GM19372 (cell line): ENCODE measurements at regions not wholly inside any gene's neighbourhood (a gene's known extent, or its start where the extent isn't known, plus 50 kb on each side); places are given as distances from the start of the nearest gene placed in this dataset.

ENCODE experiments used
- ATAC-seq: cut with Tn5 transposase; IDR thresholded peaks from one replicate; pipeline ENCODE4 v1.9.1; 2021; ENCODE audit warnings: mild to moderate bottlenecking, low read depth, moderate library complexity; ENCODE audit not compliant: unreplicated experiment

GRCh38 chr18:6465281-6465680, 50.6 kb upstream of the L3MBTL4 start:
- no peak for ATAC-seq

DNA sequence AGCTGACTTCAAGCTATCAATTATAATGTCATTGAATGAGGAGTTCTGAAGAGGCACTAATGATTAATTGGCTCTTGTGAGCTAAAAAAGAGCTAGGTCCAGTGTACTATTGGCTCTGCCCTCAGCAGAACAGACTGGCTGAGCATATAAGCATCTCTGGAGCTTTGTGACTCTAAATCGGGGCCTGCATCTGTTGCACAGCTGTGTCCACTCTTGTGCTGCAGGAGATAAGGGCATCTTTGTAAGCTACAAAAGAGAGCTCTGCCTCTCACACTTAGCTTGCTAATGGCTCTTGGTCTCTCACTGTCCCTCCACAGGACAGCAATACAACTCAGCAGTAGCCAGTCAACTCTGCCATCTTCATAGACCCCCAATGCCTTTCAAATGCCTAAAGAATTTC, 61.5 kb upstream of the L3MBTL4 start:
- no peak for ATAC-seq

DNA sequence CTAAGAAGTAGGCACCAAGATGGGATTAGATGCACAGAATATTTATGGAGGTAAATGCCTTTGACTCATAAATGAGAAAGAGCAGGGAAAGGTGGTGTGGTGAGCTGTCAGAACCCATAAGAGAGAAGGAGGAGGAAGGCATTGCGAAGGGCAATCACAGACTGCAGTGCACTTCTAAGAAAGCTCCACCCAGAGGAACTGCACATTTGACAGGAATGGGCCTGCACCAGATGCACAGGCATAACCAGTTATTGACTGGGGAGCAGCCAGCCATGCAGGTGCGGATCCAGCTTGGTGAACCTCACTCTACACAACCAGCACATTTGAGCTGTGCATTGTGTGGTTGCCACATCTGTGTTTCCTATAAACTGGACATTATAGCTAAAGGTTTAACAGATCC, 62.2 kb upstream of the L3MBTL4 start:
- ATAC-seq = no peak

- ATAC-seq = no peak
Measured at GRCh38 chr18:6478121-6478520, 63.4 kb upstream of the L3MBTL4 start.

- ATAC-seq = no peak
Measured at GRCh38 chr18:6479699-6480098, 65.0 kb upstream of the L3MBTL4 start.

DNA sequence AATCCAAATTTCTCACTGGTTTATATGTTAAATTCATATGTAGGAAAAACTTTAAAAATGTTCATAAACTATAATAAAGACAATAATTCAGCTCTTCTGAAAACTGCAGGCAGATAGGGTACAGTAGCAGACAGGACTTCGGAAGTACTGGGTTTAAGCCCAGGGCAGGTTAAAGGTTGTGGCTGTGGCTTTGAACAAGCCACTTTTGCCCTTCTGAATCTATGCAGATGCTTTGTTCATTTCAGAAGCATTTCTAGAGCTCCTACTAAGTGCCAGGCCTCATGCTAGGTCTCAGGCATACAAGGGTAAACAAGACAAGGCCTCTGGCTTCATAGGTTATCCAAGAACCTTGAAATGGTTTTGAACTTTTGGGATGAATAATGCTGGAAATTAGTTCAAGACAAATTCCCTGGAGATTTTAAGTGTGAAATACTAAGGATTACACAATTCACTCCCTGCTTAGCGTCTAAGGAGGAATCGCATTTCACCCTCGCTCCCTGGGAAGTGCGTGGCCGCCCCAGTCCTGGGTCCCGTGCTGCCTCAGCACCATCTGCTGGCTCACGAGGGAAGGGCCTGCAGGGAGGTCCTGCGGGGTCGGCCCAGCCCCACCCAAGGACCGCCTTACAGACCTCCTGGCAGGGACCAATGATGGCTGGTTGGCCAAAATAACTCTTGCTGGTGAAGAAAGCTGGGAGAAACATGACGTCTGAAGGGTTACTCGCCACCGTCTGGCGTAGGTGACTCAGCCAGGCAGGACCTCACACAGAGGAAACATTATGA, 67.7 kb upstream of the L3MBTL4 start:
- ATAC-seq = no peak

DNA sequence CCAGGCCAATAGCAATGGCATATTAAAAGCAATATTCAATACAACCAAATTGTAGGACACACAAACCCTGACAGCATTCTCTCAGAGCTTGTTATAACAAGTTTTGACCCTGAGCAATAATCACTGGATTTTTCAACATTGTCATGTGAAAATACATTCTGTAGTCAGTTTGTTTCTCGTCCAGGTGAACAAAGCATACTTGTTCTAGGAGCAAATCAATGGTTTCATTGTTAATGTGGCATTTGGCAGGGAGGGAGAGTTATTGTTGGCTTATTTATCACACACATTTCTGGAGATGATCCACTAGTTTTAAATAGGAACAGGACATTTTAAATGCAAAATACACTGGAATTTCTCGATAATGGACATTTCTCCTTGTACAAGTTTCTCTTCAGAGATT, 69.9 kb upstream of the L3MBTL4 start:
- ATAC-seq = no peak

- no peak for ATAC-seq
Measured at GRCh38 chr18:6486313-6486712, 71.6 kb upstream of the L3MBTL4 start.

- no peak for ATAC-seq
Measured at GRCh38 chr18:6486764-6487426, 72.2 kb upstream of the L3MBTL4 start.

- no peak for ATAC-seq
Measured at GRCh38 chr18:6487968-6488367, 73.3 kb upstream of the L3MBTL4 start.

- ATAC-seq = no peak
Measured at GRCh38 chr18:6488956-6489355, 74.2 kb upstream of the L3MBTL4 start.

- ATAC-seq = no peak
Measured at GRCh38 chr18:6489977-6490376, 75.3 kb upstream of the L3MBTL4 start.

DNA sequence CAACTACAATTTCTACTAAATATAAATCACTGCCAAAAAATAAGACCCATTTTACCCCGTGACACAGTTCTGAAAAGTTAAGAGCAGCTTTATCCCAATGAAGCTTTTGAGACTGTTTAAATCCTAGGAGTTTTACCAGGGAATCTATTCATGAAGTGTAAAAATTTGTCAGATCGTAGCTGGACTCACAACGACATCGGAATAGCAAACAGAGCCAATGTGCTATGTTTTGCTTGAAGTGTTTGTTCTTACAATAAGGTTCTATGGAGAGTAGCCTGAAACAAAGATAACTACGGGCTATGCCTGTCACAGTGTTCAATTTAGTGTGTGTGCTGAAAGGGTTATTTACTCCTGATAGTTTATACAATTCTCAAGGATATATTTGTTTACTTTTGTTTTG, 78.5 kb upstream of the L3MBTL4 start:
- no peak for ATAC-seq

DNA sequence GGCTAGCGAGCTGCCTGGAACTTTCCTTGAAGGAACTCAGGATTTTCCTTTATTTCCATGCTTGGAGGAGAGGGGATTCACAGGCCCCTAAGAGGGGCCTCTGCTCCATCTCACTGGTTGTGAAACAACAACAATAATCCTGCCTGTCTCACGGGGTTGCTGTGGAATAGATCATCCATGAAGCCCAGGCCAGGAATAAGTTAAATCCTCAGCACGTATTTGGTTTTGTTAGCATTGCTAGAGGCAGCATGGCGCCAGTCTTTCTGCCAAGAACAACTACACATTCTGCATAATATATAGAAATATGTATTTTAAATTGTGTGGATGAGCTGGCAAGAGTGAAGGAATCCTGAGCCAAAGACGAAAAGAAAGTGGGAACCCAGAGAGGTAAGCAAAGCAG, 80.8 kb upstream of the L3MBTL4 start:
- ATAC-seq = no peak

GRCh38 chr18:6497543-6497942, 82.8 kb upstream of the L3MBTL4 start:
- no peak for ATAC-seq

DNA sequence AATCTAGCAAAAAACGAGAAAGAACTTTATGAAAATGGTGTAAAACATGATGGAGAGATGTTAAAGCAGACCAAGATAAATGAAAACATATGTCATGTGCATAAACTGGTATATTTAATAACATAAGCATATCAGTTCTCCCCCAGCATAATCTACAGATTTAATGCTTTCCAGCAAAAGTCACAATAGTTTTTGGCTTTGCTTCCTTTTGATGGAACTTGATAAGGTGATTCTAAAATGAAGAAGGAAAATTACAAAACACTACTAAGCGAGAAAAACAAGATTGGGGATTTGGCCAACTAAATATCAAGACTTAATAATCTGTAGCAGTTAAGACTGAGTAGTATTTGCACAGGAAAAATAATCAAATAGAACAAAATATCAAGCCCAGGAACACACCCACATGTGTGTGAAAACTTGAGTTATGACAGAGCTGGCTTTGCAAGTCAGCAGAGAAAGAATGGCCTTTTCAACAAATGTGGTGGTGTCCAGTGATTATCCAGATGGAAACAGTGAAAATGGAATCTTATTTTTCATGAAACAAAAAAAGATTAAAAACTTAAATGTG, 83.7 kb upstream of the L3MBTL4 start:
- ATAC-seq = no peak

GRCh38 chr18:6504605-6505497, 90.1 kb upstream of the L3MBTL4 start:
- no peak for ATAC-seq

- ATAC-seq = no peak
Measured at GRCh38 chr18:6505498-6505875, 90.8 kb upstream of the L3MBTL4 start.

GRCh38 chr18:6509417-6509816, 94.7 kb upstream of the L3MBTL4 start:
- ATAC-seq = no peak

DNA sequence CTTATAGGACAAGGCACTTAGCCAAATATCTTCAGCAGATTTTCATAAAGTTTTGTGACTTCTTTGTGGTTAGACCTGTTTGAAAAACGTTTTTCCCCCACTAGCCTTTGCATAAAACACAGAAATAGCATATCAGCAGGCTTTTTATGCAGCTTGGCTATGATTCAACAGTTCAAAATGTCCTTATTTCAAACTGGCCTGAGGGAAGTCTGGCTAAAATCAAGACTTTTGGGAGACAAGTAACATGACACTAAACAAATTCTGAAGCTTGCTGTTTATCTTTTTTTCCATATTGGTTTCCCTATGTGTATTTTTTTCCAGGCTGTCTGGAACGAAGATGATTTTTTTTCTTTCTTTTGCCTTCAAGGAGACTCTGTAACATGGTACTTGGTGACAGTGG, 95.1 kb upstream of the L3MBTL4 start:
- ATAC-seq = no peak

GRCh38 chr18:6520901-6521300, 106.2 kb upstream of the L3MBTL4 start:
- ATAC-seq = no peak
